Smooth muscle cell (in vitro differentiated cells): ENCODE measurements at regions not wholly inside any gene's neighbourhood (a gene's known extent, or its start where the extent isn't known, plus 50 kb on each side); places are given as distances from the start of the nearest gene placed in this dataset.

ENCODE experiments used
- DNase-seq: peaks from one replicate; lab custom pipeline; 2025; ENCODE audit not compliant: unreplicated experiment; lab: John Stamatoyannopoulos, UW
- H2AFZ ChIP-seq: fragments of 200-600 bp; sonication (generic); 2 replicates; pipeline ENCODE4 v1.6.0; 2016; ENCODE audit warnings: antibody characterized with exemption, low read depth, mild to moderate bottlenecking
- H3F3A ChIP-seq: fragments of 200-600 bp; sonication (generic); 2 replicates; pipeline ENCODE4 v1.6.0; 2017; ENCODE audit warnings: antibody characterized with exemption, low read depth
- H3K27ac ChIP-seq: fragments of 200-600 bp; sonication (generic); 2 replicates; pipeline ENCODE4 v1.5.1; 2016; ENCODE audit warnings: low read depth, mild to moderate bottlenecking
- H3K27me3 ChIP-seq: fragments of 200-600 bp; sonication (generic); 2 replicates; pipeline ENCODE4 v1.6.1; 2016; ENCODE audit warnings: low read depth, mild to moderate bottlenecking
- H3K36me3 ChIP-seq: fragments of 200-600 bp; sonication (generic); 2 replicates; pipeline ENCODE4 v1.5.1; 2016; ENCODE audit warnings: low read depth
- H3K4me1 ChIP-seq: fragments of 200-600 bp; sonication (generic); 2 replicates; pipeline ENCODE4 v1.5.1; 2016; ENCODE audit warnings: low read depth
- H3K4me2 ChIP-seq: fragments of 200-600 bp; sonication (generic); 2 replicates; pipeline ENCODE4 v1.6.0; 2016; ENCODE audit warnings: mild to moderate bottlenecking
- H3K4me3 ChIP-seq: fragments of 200-600 bp; sonication (generic); 2 replicates; pipeline ENCODE4 v1.5.1; 2016; ENCODE audit warnings: mild to moderate bottlenecking
- H3K79me2 ChIP-seq: fragments of 200-600 bp; sonication (generic); 2 replicates; pipeline ENCODE4 v1.6.0; 2016; ENCODE audit warnings: low read depth, mild to moderate bottlenecking
- H3K9ac ChIP-seq: fragments of 200-600 bp; sonication (generic); 2 replicates; pipeline ENCODE4 v1.6.0; 2016; ENCODE audit warnings: low read depth
- H3K9me3 ChIP-seq: fragments of 200-600 bp; sonication (generic); replicated peaks from 2 replicates; pipeline ENCODE4 v1.5.1; 2016; ENCODE audit warnings: low read depth
- H4K20me1 ChIP-seq: fragments of 200-600 bp; sonication (generic); 2 replicates; pipeline ENCODE4 v1.6.0; 2016; ENCODE audit warnings: low read depth
- WGBS: methylation state at CpG from one replicate; pipeline ENCODE4 v1.1.7; 2016; ENCODE audit warnings: low lambda C conversion rate; 5-methylcytosine and 5-hydroxymethylcytosine counted together
- TF ChIP-seq, protein P1 (sequence below): fragments of 200-600 bp; sonication (generic); IDR thresholded peaks from 2 replicates; pipeline ENCODE4 v1.5.1; 2017; ENCODE audit warnings: borderline replicate concordance, mild to moderate bottlenecking, antibody characterized with exemption; ENCODE audit not compliant: insufficient read depth, poor library complexity, severe bottlenecking

DNA sequence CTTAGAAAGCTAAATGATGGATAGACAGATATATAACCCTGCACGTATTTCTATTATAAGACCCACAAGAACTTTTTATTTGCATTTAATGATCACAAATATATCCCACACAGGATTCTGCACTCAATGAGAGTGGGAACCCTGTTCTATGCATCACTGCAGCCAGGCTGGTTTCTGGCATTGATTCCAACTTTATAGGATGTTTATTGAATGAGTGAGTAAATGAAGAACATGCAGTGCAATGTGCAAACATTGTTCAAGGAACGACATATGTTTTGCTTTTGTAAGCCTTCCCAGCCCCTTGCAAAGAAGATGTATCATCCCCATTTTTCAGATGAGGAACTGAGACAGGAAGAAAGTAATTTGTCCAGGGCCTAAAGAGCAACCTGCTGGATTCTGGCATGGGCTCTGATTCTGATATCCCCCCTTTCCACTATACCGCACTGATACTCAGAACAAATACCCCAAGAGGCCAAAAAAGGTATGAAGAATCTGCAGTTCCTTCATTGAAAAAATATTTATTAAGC, 246.3 kb downstream of the LACC1 start:
- Histone ChIP-seq H3K79me2 (no peaks in the 10 kb centered on the region), H3K9me3 (no peaks in the 10 kb centered on the region), H3K36me3 (no peaks in the 10 kb centered on the region), H3K4me1 (no peaks in the 10 kb centered on the region), H3K4me3 (no peak overlapping the region), H3F3A (no peaks in the 10 kb centered on the region), H3K9ac (no peak overlapping the region), H3K27me3 (no peaks in the 10 kb centered on the region), H3K4me2 (no peak overlapping the region), H3K27ac (no peak overlapping the region), H2AFZ (no peak overlapping the region), H4K20me1 (no peaks in the 10 kb centered on the region)
- TF ChIP-seq, protein P1, sequence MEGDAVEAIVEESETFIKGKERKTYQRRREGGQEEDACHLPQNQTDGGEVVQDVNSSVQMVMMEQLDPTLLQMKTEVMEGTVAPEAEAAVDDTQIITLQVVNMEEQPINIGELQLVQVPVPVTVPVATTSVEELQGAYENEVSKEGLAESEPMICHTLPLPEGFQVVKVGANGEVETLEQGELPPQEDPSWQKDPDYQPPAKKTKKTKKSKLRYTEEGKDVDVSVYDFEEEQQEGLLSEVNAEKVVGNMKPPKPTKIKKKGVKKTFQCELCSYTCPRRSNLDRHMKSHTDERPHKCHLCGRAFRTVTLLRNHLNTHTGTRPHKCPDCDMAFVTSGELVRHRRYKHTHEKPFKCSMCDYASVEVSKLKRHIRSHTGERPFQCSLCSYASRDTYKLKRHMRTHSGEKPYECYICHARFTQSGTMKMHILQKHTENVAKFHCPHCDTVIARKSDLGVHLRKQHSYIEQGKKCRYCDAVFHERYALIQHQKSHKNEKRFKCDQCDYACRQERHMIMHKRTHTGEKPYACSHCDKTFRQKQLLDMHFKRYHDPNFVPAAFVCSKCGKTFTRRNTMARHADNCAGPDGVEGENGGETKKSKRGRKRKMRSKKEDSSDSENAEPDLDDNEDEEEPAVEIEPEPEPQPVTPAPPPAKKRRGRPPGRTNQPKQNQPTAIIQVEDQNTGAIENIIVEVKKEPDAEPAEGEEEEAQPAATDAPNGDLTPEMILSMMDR, result no peak
- DNase-seq, result no peak
- 96% methylated on average over 3 of the region's 3 CpGs for WGBS

DNA sequence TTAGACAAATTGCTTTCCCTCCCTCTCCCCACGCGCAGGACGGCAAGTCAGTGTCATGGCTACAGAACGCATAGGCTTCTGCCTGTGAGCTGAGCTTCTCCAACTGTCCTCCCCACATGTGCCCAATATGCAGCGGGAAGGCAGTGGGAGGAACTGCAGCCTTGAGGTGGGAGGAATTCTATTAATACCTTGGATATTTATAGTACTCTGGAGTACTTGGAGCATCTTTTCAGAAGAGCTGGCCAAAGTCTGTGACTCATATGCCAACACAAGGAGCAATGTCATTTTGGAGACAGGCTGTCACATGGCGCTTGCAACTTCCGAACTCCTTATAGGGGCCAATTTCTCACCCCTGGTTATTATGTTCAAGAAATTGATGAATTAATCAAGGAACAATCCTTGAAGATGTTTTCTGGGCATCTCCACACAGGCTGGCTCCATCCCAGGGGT, 245.0 kb upstream of the SERP2 start:
- no peak overlapping the region for H2AFZ ChIP-seq
- H4K20me1 ChIP-seq, result no peaks in the 10 kb centered on the region
- H3K9me3 ChIP-seq, result no peaks in the 10 kb centered on the region
- H3K4me1 ChIP-seq, result no peaks in the 10 kb centered on the region
- no peaks in the 10 kb centered on the region for H3F3A ChIP-seq
- 86% methylated on average over 7 of the region's 7 CpGs for WGBS
- no peaks in the 10 kb centered on the region for H3K79me2 ChIP-seq
- no peak overlapping the region for H3K4me2 ChIP-seq
- no peak overlapping the region for H3K27ac ChIP-seq
- H3K36me3 ChIP-seq, result no peaks in the 10 kb centered on the region
- no peaks in the 10 kb centered on the region for H3K27me3 ChIP-seq
- TF ChIP-seq, protein P1, result no peak
- H3K4me3 ChIP-seq, result no peak overlapping the region
- DNase-seq, result no peak
- no peak overlapping the region for H3K9ac ChIP-seq

DNA sequence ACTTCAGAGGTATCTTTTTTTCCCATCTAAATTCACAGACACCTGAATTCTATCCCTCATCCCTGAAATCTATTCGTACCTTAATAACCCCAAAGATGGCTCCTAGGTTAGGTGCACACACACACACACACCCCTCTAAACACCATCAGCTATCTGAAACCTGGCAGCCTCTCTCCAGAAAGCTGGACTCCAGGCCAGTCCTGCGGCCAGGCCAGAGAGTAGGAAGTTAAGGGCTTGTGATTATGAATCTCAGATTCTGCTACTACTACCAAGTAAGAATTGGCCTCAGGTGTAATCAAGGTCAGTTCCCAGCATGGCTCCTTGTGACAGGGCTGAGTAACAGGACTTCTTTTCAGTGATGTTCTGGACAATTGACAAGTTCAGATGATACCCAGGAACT, 244.2 kb upstream of the SERP2 start:
- no peak overlapping the region for H3K9ac ChIP-seq
- no peaks in the 10 kb centered on the region for H4K20me1 ChIP-seq
- H3K4me2 ChIP-seq, result no peak overlapping the region
- no peaks in the 10 kb centered on the region for H3K27me3 ChIP-seq
- WGBS, result 89% methylated on average over 2 of the region's 2 CpGs
- no peak overlapping the region for H3K4me3 ChIP-seq
- H3K4me1 ChIP-seq, result no peaks in the 10 kb centered on the region
- no peaks in the 10 kb centered on the region for H3K79me2 ChIP-seq
- H3K9me3 ChIP-seq, result no peaks in the 10 kb centered on the region
- no peak for DNase-seq
- no peak overlapping the region for H3K27ac ChIP-seq
- TF ChIP-seq, protein P1, result no peak
- H3F3A ChIP-seq, result no peaks in the 10 kb centered on the region
- no peaks in the 10 kb centered on the region for H3K36me3 ChIP-seq
- H2AFZ ChIP-seq, result no peak overlapping the region

DNA sequence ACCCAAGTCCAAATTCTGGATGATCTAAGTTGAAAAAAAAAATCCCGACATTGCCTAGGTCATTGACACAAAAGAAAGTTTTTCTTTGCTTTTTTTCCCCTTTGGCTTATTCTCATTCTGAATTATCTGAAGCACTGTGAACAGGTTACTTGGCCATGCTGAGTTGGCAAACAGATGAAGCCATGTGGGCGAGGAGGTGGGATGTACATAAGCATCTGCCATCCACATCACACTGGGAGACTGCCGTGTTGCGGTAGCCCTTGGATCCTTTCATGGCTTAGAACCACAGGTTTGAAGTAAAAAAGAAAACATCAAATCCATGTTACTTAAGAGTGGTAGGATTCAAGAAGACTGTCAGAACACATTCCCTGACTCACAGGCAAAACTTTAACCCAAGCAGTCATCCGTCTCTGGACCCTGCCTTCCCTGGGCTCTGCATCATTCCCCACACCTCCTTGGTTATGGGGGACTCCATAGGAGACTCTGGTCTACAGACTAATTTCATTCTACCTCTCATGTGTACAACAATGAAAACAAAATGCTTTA, 242.5 kb upstream of the SERP2 start:
- Histone ChIP-seq H3K79me2 (no peaks in the 10 kb centered on the region), H2AFZ (no peak overlapping the region), H3K9me3 (no peaks in the 10 kb centered on the region), H3K27me3 (no peaks in the 10 kb centered on the region), H3K36me3 (no peaks in the 10 kb centered on the region), H3F3A (no peaks in the 10 kb centered on the region), H3K4me2 (no peak overlapping the region), H3K9ac (no peak overlapping the region), H3K27ac (no peak overlapping the region), H4K20me1 (no peaks in the 10 kb centered on the region), H3K4me3 (no peak overlapping the region), H3K4me1 (no peaks in the 10 kb centered on the region)
- TF ChIP-seq, protein P1, result no peak
- 86% methylated on average over 5 of the region's 5 CpGs for WGBS
- no peak for DNase-seq
